ENCODE measurements at regions not wholly inside any gene's neighbourhood (a gene's known extent, or its start where the extent isn't known, plus 50 kb on each side); places are given as distances from the start of the nearest gene placed in this dataset.

DNA sequence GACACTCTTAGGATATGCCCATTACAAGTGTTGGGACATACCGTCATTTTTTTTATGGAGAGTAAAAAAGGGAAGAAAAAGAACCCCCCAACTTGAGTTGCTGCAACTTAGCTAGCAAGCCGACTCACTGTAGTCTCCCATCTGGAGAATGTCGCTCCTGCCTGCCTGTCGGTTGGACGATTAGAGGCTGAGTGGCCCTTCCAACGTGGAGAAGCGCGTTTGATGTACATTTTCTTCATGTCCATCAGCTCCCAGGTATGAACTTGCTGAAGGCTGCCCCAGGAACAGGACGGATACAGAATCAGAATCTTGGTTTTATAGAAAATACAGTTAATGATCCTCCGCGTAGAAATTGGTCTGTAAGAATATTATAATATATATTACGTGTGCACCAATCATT lies 189.0 kb upstream of the SOX1 start:
- TF ChIP-seq, protein P1, sequence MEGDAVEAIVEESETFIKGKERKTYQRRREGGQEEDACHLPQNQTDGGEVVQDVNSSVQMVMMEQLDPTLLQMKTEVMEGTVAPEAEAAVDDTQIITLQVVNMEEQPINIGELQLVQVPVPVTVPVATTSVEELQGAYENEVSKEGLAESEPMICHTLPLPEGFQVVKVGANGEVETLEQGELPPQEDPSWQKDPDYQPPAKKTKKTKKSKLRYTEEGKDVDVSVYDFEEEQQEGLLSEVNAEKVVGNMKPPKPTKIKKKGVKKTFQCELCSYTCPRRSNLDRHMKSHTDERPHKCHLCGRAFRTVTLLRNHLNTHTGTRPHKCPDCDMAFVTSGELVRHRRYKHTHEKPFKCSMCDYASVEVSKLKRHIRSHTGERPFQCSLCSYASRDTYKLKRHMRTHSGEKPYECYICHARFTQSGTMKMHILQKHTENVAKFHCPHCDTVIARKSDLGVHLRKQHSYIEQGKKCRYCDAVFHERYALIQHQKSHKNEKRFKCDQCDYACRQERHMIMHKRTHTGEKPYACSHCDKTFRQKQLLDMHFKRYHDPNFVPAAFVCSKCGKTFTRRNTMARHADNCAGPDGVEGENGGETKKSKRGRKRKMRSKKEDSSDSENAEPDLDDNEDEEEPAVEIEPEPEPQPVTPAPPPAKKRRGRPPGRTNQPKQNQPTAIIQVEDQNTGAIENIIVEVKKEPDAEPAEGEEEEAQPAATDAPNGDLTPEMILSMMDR (IDR thresholded peaks at IDR 0.05) = no peak
- TF ChIP-seq POLR2AphosphoS5 (IDR thresholded peaks at IDR 0.05) (no peak), POLR2A (IDR thresholded peaks at IDR 0.05) (no peak)
- intact Hi-C loops (cut with DNase I) = no loop called here
- Histone ChIP-seq H3K27ac (no peak overlapping the region), H3K9me3 (no peaks in the 10 kb centered on the region), H3K36me3 (no peaks in the 10 kb centered on the region), H3K27me3 (replicated peaks; ENCODE audit: insufficient read depth) (no peaks in the 10 kb centered on the region), H3K4me3 (no peak overlapping the region), H3K4me1 (replicated peaks) (no peaks in the 10 kb centered on the region)
- DNase-seq (ENCODE audit: low spot score) = peak; percentile 1
- 89% methylated on average over 12 of the region's 12 CpGs for WGBS

DNA sequence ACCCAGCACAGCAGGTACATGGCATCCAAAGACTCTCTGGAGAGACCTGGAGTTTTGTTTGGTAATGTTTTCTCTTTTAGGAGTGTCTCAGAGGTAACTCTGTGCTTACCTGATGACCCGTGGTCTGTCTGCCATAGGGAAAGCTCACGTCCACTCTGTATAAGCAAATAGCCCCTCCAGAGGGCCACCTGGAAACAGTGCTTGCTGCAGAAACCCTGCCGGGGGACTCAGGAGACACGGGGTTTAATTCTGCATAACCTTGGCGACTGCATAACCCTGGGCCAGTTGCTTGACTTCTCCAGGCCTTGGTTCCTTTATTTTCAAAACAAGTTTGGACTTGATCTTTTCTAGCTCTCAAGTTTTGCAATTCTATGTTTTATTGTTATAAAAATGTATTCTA lies 187.2 kb upstream of the SOX1 start:
- Histone ChIP-seq H3K27ac (no peak overlapping the region), H3K4me1 (replicated peaks) (no peaks in the 10 kb centered on the region), H3K4me3 (no peak overlapping the region), H3K9me3 (no peaks in the 10 kb centered on the region), H3K27me3 (replicated peaks; ENCODE audit: insufficient read depth) (no peaks in the 10 kb centered on the region), H3K36me3 (no peaks in the 10 kb centered on the region)
- intact Hi-C loops (cut with DNase I) = no loop called here
- DNase-seq (ENCODE audit: low spot score) = no peak
- TF ChIP-seq, protein P1 (IDR thresholded peaks at IDR 0.05) = no peak
- TF ChIP-seq POLR2A (IDR thresholded peaks at IDR 0.05) (no peak), POLR2AphosphoS5 (IDR thresholded peaks at IDR 0.05) (no peak)
- 47% methylated on average over 5 of the region's 5 CpGs for WGBS

DNA sequence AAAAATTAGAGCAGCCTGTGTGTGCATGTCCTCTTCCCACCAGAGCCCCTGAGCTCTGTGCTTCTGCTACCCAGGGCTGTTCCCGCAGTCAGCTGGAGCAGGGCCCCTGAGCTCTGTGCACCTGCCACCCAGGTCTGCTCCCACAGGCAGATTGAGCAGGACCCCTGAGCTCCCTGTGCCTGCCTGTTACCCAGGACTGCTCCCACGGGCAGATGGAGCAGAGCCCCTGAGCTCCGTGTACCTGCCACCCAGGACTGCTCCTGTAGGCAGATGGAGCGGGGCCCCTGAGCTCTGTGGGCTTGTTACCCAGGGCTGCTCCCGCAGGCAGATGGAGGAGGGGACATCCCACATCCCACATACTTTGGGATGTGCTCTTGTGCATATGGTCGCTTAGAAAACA lies 186.8 kb upstream of the SOX1 start:
- 62% methylated on average over 5 of the region's 6 CpGs for WGBS
- H3K4me1 ChIP-seq (replicated peaks) = no peaks in the 10 kb centered on the region
- intact Hi-C loops (cut with DNase I) = no loop called here
- no peaks in the 10 kb centered on the region for H3K36me3 ChIP-seq
- DNase-seq (ENCODE audit: low spot score) = peak; percentile 2
- H3K9me3 ChIP-seq = no peaks in the 10 kb centered on the region
- H3K27me3 ChIP-seq (replicated peaks; ENCODE audit: insufficient read depth) = no peaks in the 10 kb centered on the region
- TF ChIP-seq POLR2AphosphoS5 (IDR thresholded peaks at IDR 0.05) = no peak
- no peak for TF ChIP-seq POLR2A (IDR thresholded peaks at IDR 0.05)
- TF ChIP-seq, protein P1 (IDR thresholded peaks at IDR 0.05) = no peak
- no peak overlapping the region for H3K4me3 ChIP-seq
- H3K27ac ChIP-seq = no peak overlapping the region

DNA sequence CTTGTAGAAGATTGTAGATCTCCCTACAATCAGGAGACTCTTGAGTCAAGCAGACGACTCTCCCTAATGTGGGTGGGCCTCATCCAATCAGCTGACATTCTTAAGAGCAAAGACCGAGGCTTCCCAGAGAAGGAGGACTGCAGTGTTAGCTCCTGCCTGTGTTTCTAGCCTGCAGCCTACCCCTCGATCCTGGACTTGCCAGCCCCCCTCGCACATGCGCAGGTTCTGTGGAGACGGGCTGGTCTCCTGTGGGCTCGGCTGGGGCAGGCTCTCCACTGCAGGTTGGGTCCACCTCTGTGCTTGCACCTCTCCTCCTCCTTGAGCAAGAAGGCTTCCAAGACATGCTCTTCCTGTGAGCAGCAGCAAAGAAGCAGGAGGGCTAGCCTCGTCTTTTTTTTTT lies 185.2 kb upstream of the SOX1 start:
- TF ChIP-seq POLR2AphosphoS5 (IDR thresholded peaks at IDR 0.05) (no peak), POLR2A (IDR thresholded peaks at IDR 0.05) (no peak)
- TF ChIP-seq, protein P1 (IDR thresholded peaks at IDR 0.05) = no peak
- H3K27ac ChIP-seq = no peak overlapping the region
- no peaks in the 10 kb centered on the region for H3K27me3 ChIP-seq (replicated peaks; ENCODE audit: insufficient read depth)
- intact Hi-C loops (cut with DNase I) = no loop called here
- H3K4me1 ChIP-seq (replicated peaks) = no peaks in the 10 kb centered on the region
- WGBS = 89% methylated on average over 8 of the region's 8 CpGs
- no peaks in the 10 kb centered on the region for H3K9me3 ChIP-seq
- H3K36me3 ChIP-seq = no peaks in the 10 kb centered on the region
- DNase-seq (ENCODE audit: low spot score) = peak; percentile 3
- no peak overlapping the region for H3K4me3 ChIP-seq

DNA sequence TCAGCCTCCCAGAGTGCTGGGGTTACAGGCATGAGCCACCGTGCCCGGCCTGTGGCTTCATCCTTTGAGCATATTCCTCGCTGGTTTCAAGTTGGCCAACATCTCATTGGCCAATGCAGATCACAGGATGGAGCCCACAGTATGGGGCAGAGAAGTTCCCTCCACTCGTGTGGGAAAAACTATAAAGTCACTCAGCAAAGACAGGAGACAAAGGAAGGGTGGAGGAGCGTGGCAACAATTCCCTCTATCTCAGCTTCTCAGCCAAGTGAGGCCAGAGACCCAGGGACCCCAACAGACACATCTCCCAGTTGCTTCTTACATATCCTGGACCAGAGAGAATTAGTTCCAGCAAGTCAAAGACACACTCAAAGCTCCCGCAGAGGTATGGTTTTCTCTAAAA lies 184.6 kb upstream of the SOX1 start:
- TF ChIP-seq POLR2AphosphoS5 (IDR thresholded peaks at IDR 0.05) = no peak
- TF ChIP-seq, protein P1 (IDR thresholded peaks at IDR 0.05) = no peak
- H3K36me3 ChIP-seq = no peaks in the 10 kb centered on the region
- H3K27me3 ChIP-seq (replicated peaks; ENCODE audit: insufficient read depth) = no peaks in the 10 kb centered on the region
- 77% methylated on average over 6 of the region's 6 CpGs for WGBS
- no peak overlapping the region for H3K4me3 ChIP-seq
- no peaks in the 10 kb centered on the region for H3K4me1 ChIP-seq (replicated peaks)
- H3K27ac ChIP-seq = no peak overlapping the region
- DNase-seq (ENCODE audit: low spot score) = peak; percentile 2
- no peaks in the 10 kb centered on the region for H3K9me3 ChIP-seq
- intact Hi-C loops (cut with DNase I) = no loop called here
